ENCODE measurements at regions not wholly inside any gene's neighbourhood (a gene's known extent, or its start where the extent isn't known, plus 50 kb on each side); places are given as distances from the start of the nearest gene placed in this dataset.

- TF ChIP-seq POLR2AphosphoS5 (IDR thresholded peaks at IDR 0.05) = no peak
- no peak for TF ChIP-seq CTCF (IDR thresholded peaks at IDR 0.05)
- TF ChIP-seq POLR2A (IDR thresholded peaks at IDR 0.05) = no peak
- TF ChIP-seq EP300 (IDR thresholded peaks at IDR 0.05) = no peak
Observed at GRCh38 chr14:94685166-94685581, 73.0 kb downstream of the SERPINA3 start.
